Hepatocyte (in vitro differentiated cells): ENCODE measurements at regions not wholly inside any gene's neighbourhood (a gene's known extent, or its start where the extent isn't known, plus 50 kb on each side); places are given as distances from the start of the nearest gene placed in this dataset.

ENCODE experiments used
- CTCF ChIP-seq: fragments of 200-600 bp; sonication (generic); IDR thresholded peaks from 2 replicates; pipeline ENCODE4 v1.5.1; 2016; ENCODE audit warnings: antibody characterized with exemption, mild to moderate bottlenecking; ENCODE audit not compliant: poor library complexity
- EZH2 ChIP-seq: fragments of 200-600 bp; sonication (generic); IDR thresholded peaks from 2 replicates; pipeline ENCODE4 v1.6.1; 2016; ENCODE audit warnings: antibody characterized with exemption, mild to moderate bottlenecking, borderline replicate concordance

GRCh38 chr3:118272991-118273390, 761.7 kb downstream of the IGSF11 start:
- TF ChIP-seq CTCF (no peak), EZH2 (no peak)
